Stimulated activated CD4-positive, alpha-beta T cell treated with anti-CD3 and anti-CD28 coated beads, TNF-alpha, amount 100 ng/mL, for 48 hours (primary cell): ENCODE measurements at regions not wholly inside any gene's neighbourhood (a gene's known extent, or its start where the extent isn't known, plus 50 kb on each side); places are given as distances from the start of the nearest gene placed in this dataset.

ENCODE experiments used
- DNase-seq, 3 donors: peaks; one replicate each; pipeline ENCODE4 v3.0.0-alpha.2; 2020; ENCODE audit warnings: low read depth in 3 of 3

- no peak for DNase-seq
These were observed 253.6 kb upstream of the DACH1 start for GRCh38 chr13:72120632-72121031.

GRCh38 chr13:72113931-72114330 lies 246.9 kb upstream of the DACH1 start:
- DNase-seq, result no peak

- no peak for DNase-seq
These were observed 246.1 kb upstream of the DACH1 start for GRCh38 chr13:72113076-72113475.

GRCh38 chr13:72112216-72112615 lies 245.2 kb upstream of the DACH1 start:
- no peak for DNase-seq

- DNase-seq, result no peak
These were observed 242.9 kb upstream of the DACH1 start for GRCh38 chr13:72109863-72110262.

- DNase-seq, result no peak
These were observed 237.7 kb upstream of the DACH1 start for GRCh38 chr13:72104656-72105180.

- no peak for DNase-seq
These were observed 234.9 kb upstream of the DACH1 start for GRCh38 chr13:72101768-72102400.

- no peak for DNase-seq
These were observed 233.3 kb upstream of the DACH1 start for GRCh38 chr13:72100339-72100738.

- no peak for DNase-seq
These were observed 230.6 kb upstream of the DACH1 start for GRCh38 chr13:72097568-72097967.

- no peak for DNase-seq
These were observed 226.3 kb upstream of the DACH1 start for GRCh38 chr13:72093262-72093661.

- no peak for DNase-seq
These were observed 207.7 kb upstream of the DACH1 start for GRCh38 chr13:72074663-72075062.

- no peak for DNase-seq
These were observed 205.3 kb upstream of the DACH1 start for GRCh38 chr13:72072261-72072660.

- no peak for DNase-seq
These were observed 204.7 kb upstream of the DACH1 start for GRCh38 chr13:72071713-72072112.

- no peak for DNase-seq
These were observed 195.6 kb upstream of the DACH1 start for GRCh38 chr13:72062566-72062965.

- DNase-seq, result no peak
These were observed 194.6 kb upstream of the DACH1 start for GRCh38 chr13:72061613-72062012.

GRCh38 chr13:72050251-72050650 lies 183.2 kb upstream of the DACH1 start:
- DNase-seq, result no peak

GRCh38 chr13:72043366-72043765 lies 176.4 kb upstream of the DACH1 start:
- DNase-seq, result no peak

GRCh38 chr13:72041165-72041564 lies 174.2 kb upstream of the DACH1 start:
- no peak for DNase-seq

- no peak for DNase-seq
These were observed 172.1 kb upstream of the DACH1 start for GRCh38 chr13:72039126-72039525.

GRCh38 chr13:72029981-72030380 lies 163.0 kb upstream of the DACH1 start:
- DNase-seq, result no peak

GRCh38 chr13:72025836-72026235 lies 158.8 kb upstream of the DACH1 start:
- no peak for DNase-seq

- DNase-seq, result no peak
These were observed 156.9 kb upstream of the DACH1 start for GRCh38 chr13:72023895-72024294.

GRCh38 chr13:72005455-72005854 lies 138.5 kb upstream of the DACH1 start:
- no peak for DNase-seq

- DNase-seq, result no peak
These were observed 137.9 kb upstream of the DACH1 start for GRCh38 chr13:72004784-72005374.
